ENCODE measurements at regions not wholly inside any gene's neighbourhood (a gene's known extent, or its start where the extent isn't known, plus 50 kb on each side); places are given as distances from the start of the nearest gene placed in this dataset.

DNA sequence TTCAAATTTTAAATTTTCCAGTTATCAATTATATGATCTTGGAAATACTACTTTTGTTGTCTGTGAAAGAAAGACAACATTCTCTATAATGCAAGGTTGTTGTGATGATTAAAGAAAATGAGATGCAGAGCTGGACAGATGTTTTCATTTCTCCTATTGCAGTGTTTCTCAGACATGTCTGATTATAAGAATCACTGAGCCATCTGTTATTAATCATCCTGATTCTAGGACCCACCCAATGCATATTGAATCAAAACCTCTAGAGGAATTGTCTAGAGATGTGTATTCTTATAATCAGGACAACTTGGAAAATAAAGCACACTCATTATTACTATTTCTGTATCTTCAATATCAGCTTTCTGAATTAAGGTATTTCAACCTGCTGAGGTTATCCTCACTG is 121.1 kb upstream of the ASTN2 start:
- Histone ChIP-seq H3K9ac (ENCODE audit: low read depth, low read length, poor library complexity, severe bottlenecking) (no peak overlapping the region), H3F3A (ENCODE audit: low read depth) (no peaks in the 10 kb centered on the region), H4K20me1 (ENCODE audit: insufficient read depth, low read length, poor library complexity, severe bottlenecking) (no peaks in the 10 kb centered on the region), H3K36me3 (ENCODE audit: insufficient read depth, low read length) (no peaks in the 10 kb centered on the region), H3K9me2 (replicated peaks; ENCODE audit: low read depth, low read length) (no peaks in the 10 kb centered on the region), H3K9me3 (ENCODE audit: insufficient read depth, low read depth, low read length) (no peaks in the 10 kb centered on the region), H3K27me3 (ENCODE audit: insufficient read depth, low read length, poor library complexity, severe bottlenecking) (no peaks in the 10 kb centered on the region), H3K79me2 (ENCODE audit: insufficient read depth, low read length) (no peaks in the 10 kb centered on the region), H2AFZ (ENCODE audit: low read length) (no peak overlapping the region), H3K4me3 (ENCODE audit: low read length, poor library complexity, severe bottlenecking) (no peak overlapping the region), H3K4me1 (ENCODE audit: insufficient read depth, low read length, poor library complexity, severe bottlenecking) (no peaks in the 10 kb centered on the region), H3K4me2 (ENCODE audit: low read depth, low read length, poor library complexity, severe bottlenecking) (no peak overlapping the region)
- no peak for TF ChIP-seq EZH2phosphoT487 (IDR thresholded peaks at IDR 0.05; ENCODE audit: borderline replicate concordance)
- TF ChIP-seq, protein P1, sequence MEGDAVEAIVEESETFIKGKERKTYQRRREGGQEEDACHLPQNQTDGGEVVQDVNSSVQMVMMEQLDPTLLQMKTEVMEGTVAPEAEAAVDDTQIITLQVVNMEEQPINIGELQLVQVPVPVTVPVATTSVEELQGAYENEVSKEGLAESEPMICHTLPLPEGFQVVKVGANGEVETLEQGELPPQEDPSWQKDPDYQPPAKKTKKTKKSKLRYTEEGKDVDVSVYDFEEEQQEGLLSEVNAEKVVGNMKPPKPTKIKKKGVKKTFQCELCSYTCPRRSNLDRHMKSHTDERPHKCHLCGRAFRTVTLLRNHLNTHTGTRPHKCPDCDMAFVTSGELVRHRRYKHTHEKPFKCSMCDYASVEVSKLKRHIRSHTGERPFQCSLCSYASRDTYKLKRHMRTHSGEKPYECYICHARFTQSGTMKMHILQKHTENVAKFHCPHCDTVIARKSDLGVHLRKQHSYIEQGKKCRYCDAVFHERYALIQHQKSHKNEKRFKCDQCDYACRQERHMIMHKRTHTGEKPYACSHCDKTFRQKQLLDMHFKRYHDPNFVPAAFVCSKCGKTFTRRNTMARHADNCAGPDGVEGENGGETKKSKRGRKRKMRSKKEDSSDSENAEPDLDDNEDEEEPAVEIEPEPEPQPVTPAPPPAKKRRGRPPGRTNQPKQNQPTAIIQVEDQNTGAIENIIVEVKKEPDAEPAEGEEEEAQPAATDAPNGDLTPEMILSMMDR (conservative IDR thresholded peaks at IDR 0.05; ENCODE audit: low read length) = no peak

DNA sequence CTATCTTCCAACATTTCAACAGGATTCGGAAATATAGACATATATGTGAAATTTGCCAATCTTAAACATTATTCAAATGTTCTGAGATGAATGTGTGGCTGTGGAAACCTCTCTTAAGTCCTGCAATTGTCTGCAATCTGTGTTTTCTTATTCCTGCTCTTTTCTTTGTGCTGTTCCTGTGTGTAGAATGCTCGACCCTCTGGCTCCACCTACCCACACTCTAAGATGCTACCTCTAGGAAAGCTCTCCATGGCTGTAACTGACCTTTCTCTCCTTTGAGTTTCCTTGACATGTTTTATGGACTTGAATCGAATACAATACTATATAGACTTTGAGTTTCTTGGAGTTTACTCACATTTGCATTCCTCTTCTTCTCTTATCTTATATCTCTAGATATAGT is 120.6 kb upstream of the ASTN2 start:
- no peak for TF ChIP-seq EZH2phosphoT487 (IDR thresholded peaks at IDR 0.05; ENCODE audit: borderline replicate concordance)
- TF ChIP-seq, protein P1 (conservative IDR thresholded peaks at IDR 0.05; ENCODE audit: low read length) = peak; percentile 30
- Histone ChIP-seq H3K9me3 (ENCODE audit: insufficient read depth, low read depth, low read length) (no peaks in the 10 kb centered on the region), H3K4me3 (ENCODE audit: low read length, poor library complexity, severe bottlenecking) (no peak overlapping the region), H3K36me3 (ENCODE audit: insufficient read depth, low read length) (no peaks in the 10 kb centered on the region), H3K9ac (ENCODE audit: low read depth, low read length, poor library complexity, severe bottlenecking) (no peak overlapping the region), H4K20me1 (ENCODE audit: insufficient read depth, low read length, poor library complexity, severe bottlenecking) (no peaks in the 10 kb centered on the region), H3K9me2 (replicated peaks; ENCODE audit: low read depth, low read length) (no peaks in the 10 kb centered on the region), H3K79me2 (ENCODE audit: insufficient read depth, low read length) (no peaks in the 10 kb centered on the region), H3K4me1 (ENCODE audit: insufficient read depth, low read length, poor library complexity, severe bottlenecking) (no peaks in the 10 kb centered on the region), H2AFZ (ENCODE audit: low read length) (no peak overlapping the region), H3K27me3 (ENCODE audit: insufficient read depth, low read length, poor library complexity, severe bottlenecking) (no peaks in the 10 kb centered on the region), H3K4me2 (ENCODE audit: low read depth, low read length, poor library complexity, severe bottlenecking) (no peak overlapping the region), H3F3A (ENCODE audit: low read depth) (no peaks in the 10 kb centered on the region)

DNA sequence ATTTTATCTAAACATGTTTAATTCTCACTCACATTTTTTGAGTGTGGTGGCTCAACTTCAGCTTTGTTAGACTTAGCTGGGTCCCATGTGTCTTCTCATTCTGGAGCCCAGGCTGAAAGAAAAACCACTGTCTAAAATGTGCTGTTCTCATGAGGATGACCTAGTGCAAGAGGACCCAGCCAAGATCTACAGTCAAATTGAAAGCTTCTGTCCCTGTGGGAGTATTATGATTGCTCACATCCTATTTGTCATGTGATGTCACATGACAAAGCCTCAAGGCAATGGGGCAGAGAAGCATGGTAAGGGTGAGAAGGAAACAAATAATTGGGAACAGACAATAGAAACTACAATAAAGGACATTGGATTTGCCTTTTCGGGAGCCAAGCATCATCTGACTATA is 113.4 kb upstream of the ASTN2 start:
- no peak overlapping the region for H2AFZ ChIP-seq (ENCODE audit: low read length)

More for the DNA sequence above, 113.4 kb upstream of the ASTN2 start:
- H3K36me3 ChIP-seq (ENCODE audit: insufficient read depth, low read length) = no peaks in the 10 kb centered on the region
- no peak overlapping the region for H3K9ac ChIP-seq (ENCODE audit: low read depth, low read length, poor library complexity, severe bottlenecking)
- H3K9me3 ChIP-seq (ENCODE audit: insufficient read depth, low read depth, low read length) = no peaks in the 10 kb centered on the region
- TF ChIP-seq, protein P1 (conservative IDR thresholded peaks at IDR 0.05; ENCODE audit: low read length) = no peak
- TF ChIP-seq EZH2phosphoT487 (IDR thresholded peaks at IDR 0.05; ENCODE audit: borderline replicate concordance) = no peak
- no peaks in the 10 kb centered on the region for H3K79me2 ChIP-seq (ENCODE audit: insufficient read depth, low read length)
- no peaks in the 10 kb centered on the region for H3K9me2 ChIP-seq (replicated peaks; ENCODE audit: low read depth, low read length)
- no peaks in the 10 kb centered on the region for H3K27me3 ChIP-seq (ENCODE audit: insufficient read depth, low read length, poor library complexity, severe bottlenecking)
- H3K4me3 ChIP-seq (ENCODE audit: low read length, poor library complexity, severe bottlenecking) = no peak overlapping the region
- no peaks in the 10 kb centered on the region for H3F3A ChIP-seq (ENCODE audit: low read depth)
- H4K20me1 ChIP-seq (ENCODE audit: insufficient read depth, low read length, poor library complexity, severe bottlenecking) = no peaks in the 10 kb centered on the region
- H3K4me1 ChIP-seq (ENCODE audit: insufficient read depth, low read length, poor library complexity, severe bottlenecking) = no peaks in the 10 kb centered on the region
- no peak overlapping the region for H3K4me2 ChIP-seq (ENCODE audit: low read depth, low read length, poor library complexity, severe bottlenecking)
